Vagina (tissue), 2 donors: ENCODE measurements at regions not wholly inside any gene's neighbourhood (a gene's known extent, or its start where the extent isn't known, plus 50 kb on each side); places are given as distances from the start of the nearest gene placed in this dataset.

Source experiments
- DNase-seq, 2 donors: peaks; one replicate each; pipeline ENCODE4 v3.0.0-alpha.2; 2017; ENCODE audit errors: extremely low spot score in 2 of 2
- H3K27ac ChIP-seq: fragments of 200-600 bp; sonication (generic); one replicate; pipeline ENCODE4 v1.5.1; 2019
- H3K27me3 ChIP-seq: fragments of 200-600 bp; sonication (generic); one replicate; pipeline ENCODE4 v1.5.1; 2019
- H3K36me3 ChIP-seq, 2 donors: fragments of 200-600 bp; sonication (generic); one replicate each; pipeline ENCODE4 v1.5.1; 2017 to 2019
- H3K4me1 ChIP-seq: fragments of 200-600 bp; sonication (generic); one replicate; pipeline ENCODE4 v1.5.1; 2019
- H3K4me3 ChIP-seq, 2 donors: fragments of 200-600 bp; sonication (generic); 1 replicate in 1 of 2; 2 replicates in 1 of 2; pipeline ENCODE4 v1.5.1; 2016 to 2019
- H3K9me3 ChIP-seq: fragments of 200-600 bp; sonication (generic); one replicate; pipeline ENCODE4 v1.5.1; 2019
- CTCF ChIP-seq, 3 experiments: fragments of 450-650 bp in 2 of 3; fragments of 200-600 bp in 1 of 3; sonication (generic) in 1 of 3; IDR thresholded peaks; one replicate each; pipeline ENCODE4 v1.5.1; 2017 to 2019; ENCODE audit warnings: antibody characterized with exemption in 3 of 3, mild to moderate bottlenecking in 2 of 3, moderate library complexity in 2 of 3
- POLR2A ChIP-seq, 2 donors: fragments of 450-650 bp; IDR thresholded peaks; one replicate each; pipeline ENCODE4 v1.6.1; 2017; ENCODE audit warnings: antibody characterized with exemption in 2 of 2, mild to moderate bottlenecking in 2 of 2, moderate library complexity in 2 of 2
- POLR2AphosphoS5 ChIP-seq, 2 donors: sonication (generic); formaldehyde crosslinking; IDR thresholded peaks; one replicate each; pipeline ENCODE4 v1.9.0; 2017; ENCODE audit warnings: antibody characterized with exemption in 2 of 2, mild to moderate bottlenecking in 2 of 2, low read depth in 1 of 2; ENCODE audit not compliant: insufficient read depth in 1 of 2
- intact Hi-C: fragments of 100-400 bp; cut with DNase I; formaldehyde crosslinking; loops from one replicate; pipeline ENCODE4 v1.15.1; 2023

GRCh38 chr4:110753466-110753865 is 130.6 kb upstream of the PITX2 start:
- intact Hi-C loops, result no loop called here
- no peak for DNase-seq
- Histone ChIP-seq H3K27me3 (no peaks in the 10 kb centered on the region), H3K27ac (no peak overlapping the region), H3K4me3 (no peak overlapping the region), H3K9me3 (no peaks in the 10 kb centered on the region), H3K36me3 (no peaks in the 10 kb centered on the region), H3K4me1 (no peaks in the 10 kb centered on the region)
- TF ChIP-seq CTCF (IDR thresholded peaks at IDR 0.05) (no peak), POLR2AphosphoS5 (IDR thresholded peaks at IDR 0.05; ENCODE audit: insufficient read depth in 1 of 2, low read depth in 1 of 2) (no peak), POLR2A (IDR thresholded peaks at IDR 0.05) (no peak)

GRCh38 chr4:110754716-110755115 is 131.8 kb upstream of the PITX2 start:
- Histone ChIP-seq H3K27ac (no peak overlapping the region), H3K27me3 (no peaks in the 10 kb centered on the region), H3K4me1 (no peaks in the 10 kb centered on the region), H3K9me3 (no peaks in the 10 kb centered on the region), H3K4me3 (no peak overlapping the region), H3K36me3 (no peaks in the 10 kb centered on the region)
- intact Hi-C loops, result no loop called here
- TF ChIP-seq CTCF (IDR thresholded peaks at IDR 0.05) (no peak), POLR2A (IDR thresholded peaks at IDR 0.05) (no peak), POLR2AphosphoS5 (IDR thresholded peaks at IDR 0.05; ENCODE audit: insufficient read depth in 1 of 2, low read depth in 1 of 2) (no peak)
- DNase-seq, result no peak

- no peaks in the 10 kb centered on the region for H3K36me3 ChIP-seq
- no peaks in the 10 kb centered on the region for H3K9me3 ChIP-seq
- TF ChIP-seq CTCF (IDR thresholded peaks at IDR 0.05), result no peak
- no peak for TF ChIP-seq POLR2A (IDR thresholded peaks at IDR 0.05)
- no peak for TF ChIP-seq POLR2AphosphoS5 (IDR thresholded peaks at IDR 0.05; ENCODE audit: insufficient read depth in 1 of 2, low read depth in 1 of 2)
- H3K27ac ChIP-seq, result no peak overlapping the region
- H3K4me3 ChIP-seq, result no peak overlapping the region
- H3K27me3 ChIP-seq, result no peaks in the 10 kb centered on the region
- no peaks in the 10 kb centered on the region for H3K4me1 ChIP-seq
- intact Hi-C loops, result no loop called here
- no peak for DNase-seq
These were observed 146.7 kb upstream of the PITX2 start for GRCh38 chr4:110769578-110769977.

- DNase-seq, result no peak
- H3K4me1 ChIP-seq, result no peaks in the 10 kb centered on the region
- H3K9me3 ChIP-seq, result no peaks in the 10 kb centered on the region
- no peak overlapping the region for H3K4me3 ChIP-seq
- TF ChIP-seq POLR2A (IDR thresholded peaks at IDR 0.05) (no peak), POLR2AphosphoS5 (IDR thresholded peaks at IDR 0.05; ENCODE audit: insufficient read depth in 1 of 2, low read depth in 1 of 2) (no peak), CTCF (IDR thresholded peaks at IDR 0.05) (no peak)
- H3K36me3 ChIP-seq, result no peaks in the 10 kb centered on the region
- intact Hi-C loops, result no loop called here
- no peak overlapping the region for H3K27ac ChIP-seq
- H3K27me3 ChIP-seq, result no peaks in the 10 kb centered on the region
These were observed 147.5 kb upstream of the PITX2 start for GRCh38 chr4:110770353-110770752.

- no peak overlapping the region for H3K4me3 ChIP-seq
- no peak for TF ChIP-seq POLR2AphosphoS5 (IDR thresholded peaks at IDR 0.05; ENCODE audit: insufficient read depth in 1 of 2, low read depth in 1 of 2)
- TF ChIP-seq CTCF (IDR thresholded peaks at IDR 0.05), result no peak
- no peak for TF ChIP-seq POLR2A (IDR thresholded peaks at IDR 0.05)
- no peak overlapping the region for H3K27ac ChIP-seq
- DNase-seq, result no peak
- no peaks in the 10 kb centered on the region for H3K4me1 ChIP-seq
- H3K9me3 ChIP-seq, result no peaks in the 10 kb centered on the region
- no peaks in the 10 kb centered on the region for H3K36me3 ChIP-seq
- intact Hi-C loops, result no loop called here
- no peaks in the 10 kb centered on the region for H3K27me3 ChIP-seq
These were observed 155.6 kb upstream of the PITX2 start for GRCh38 chr4:110778521-110778920.
